ENCODE measurements at regions not wholly inside any gene's neighbourhood (a gene's known extent, or its start where the extent isn't known, plus 50 kb on each side); places are given as distances from the start of the nearest gene placed in this dataset.

GRCh38 chr15:29880886-29881285 lies 58.6 kb upstream of the TJP1 start:
- no peak for TF ChIP-seq TAF1 (IDR thresholded peaks at IDR 0.05; ENCODE audit: low read depth)
- TF ChIP-seq CREB1 (IDR thresholded peaks at IDR 0.05; ENCODE audit: low read depth) = no peak
- TF ChIP-seq, protein P1, sequence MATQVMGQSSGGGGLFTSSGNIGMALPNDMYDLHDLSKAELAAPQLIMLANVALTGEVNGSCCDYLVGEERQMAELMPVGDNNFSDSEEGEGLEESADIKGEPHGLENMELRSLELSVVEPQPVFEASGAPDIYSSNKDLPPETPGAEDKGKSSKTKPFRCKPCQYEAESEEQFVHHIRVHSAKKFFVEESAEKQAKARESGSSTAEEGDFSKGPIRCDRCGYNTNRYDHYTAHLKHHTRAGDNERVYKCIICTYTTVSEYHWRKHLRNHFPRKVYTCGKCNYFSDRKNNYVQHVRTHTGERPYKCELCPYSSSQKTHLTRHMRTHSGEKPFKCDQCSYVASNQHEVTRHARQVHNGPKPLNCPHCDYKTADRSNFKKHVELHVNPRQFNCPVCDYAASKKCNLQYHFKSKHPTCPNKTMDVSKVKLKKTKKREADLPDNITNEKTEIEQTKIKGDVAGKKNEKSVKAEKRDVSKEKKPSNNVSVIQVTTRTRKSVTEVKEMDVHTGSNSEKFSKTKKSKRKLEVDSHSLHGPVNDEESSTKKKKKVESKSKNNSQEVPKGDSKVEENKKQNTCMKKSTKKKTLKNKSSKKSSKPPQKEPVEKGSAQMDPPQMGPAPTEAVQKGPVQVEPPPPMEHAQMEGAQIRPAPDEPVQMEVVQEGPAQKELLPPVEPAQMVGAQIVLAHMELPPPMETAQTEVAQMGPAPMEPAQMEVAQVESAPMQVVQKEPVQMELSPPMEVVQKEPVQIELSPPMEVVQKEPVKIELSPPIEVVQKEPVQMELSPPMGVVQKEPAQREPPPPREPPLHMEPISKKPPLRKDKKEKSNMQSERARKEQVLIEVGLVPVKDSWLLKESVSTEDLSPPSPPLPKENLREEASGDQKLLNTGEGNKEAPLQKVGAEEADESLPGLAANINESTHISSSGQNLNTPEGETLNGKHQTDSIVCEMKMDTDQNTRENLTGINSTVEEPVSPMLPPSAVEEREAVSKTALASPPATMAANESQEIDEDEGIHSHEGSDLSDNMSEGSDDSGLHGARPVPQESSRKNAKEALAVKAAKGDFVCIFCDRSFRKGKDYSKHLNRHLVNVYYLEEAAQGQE (IDR thresholded peaks at IDR 0.05; ENCODE audit: low read depth) = no peak
- TF ChIP-seq MAX (IDR thresholded peaks at IDR 0.05) = no peak
- TF ChIP-seq NFIC (IDR thresholded peaks at IDR 0.05) = no peak
- no peak for TF ChIP-seq EGR1 (IDR thresholded peaks at IDR 0.05)
- TF ChIP-seq CEBPB (IDR thresholded peaks at IDR 0.05) = no peak
- no peak for TF ChIP-seq TCF12 (IDR thresholded peaks at IDR 0.05; ENCODE audit: low read depth)
- TF ChIP-seq EP300 (IDR thresholded peaks at IDR 0.05; ENCODE audit: borderline replicate concordance) = no peak
- no peak for TF ChIP-seq RAD21 (IDR thresholded peaks at IDR 0.05; ENCODE audit: low read depth)
- no peak for TF ChIP-seq YY1 (IDR thresholded peaks at IDR 0.05; ENCODE audit: low read depth)

Data from Ishikawa (cell line).